NOMO-1 (cell line): ENCODE measurements at regions not wholly inside any gene's neighbourhood (a gene's known extent, or its start where the extent isn't known, plus 50 kb on each side); places are given as distances from the start of the nearest gene placed in this dataset.
"Not testable (repeated sequence)": the region's sequence is repeated elsewhere in the genome, so short reads cannot be mapped to it uniquely, and the experiment has no call there.

Experiments
- DNase-seq, 2 experiments: peaks; one replicate each; lab custom pipeline; 2025; ENCODE audit not compliant: unreplicated experiment in 2 of 2; lab: John Stamatoyannopoulos, UW

DNA sequence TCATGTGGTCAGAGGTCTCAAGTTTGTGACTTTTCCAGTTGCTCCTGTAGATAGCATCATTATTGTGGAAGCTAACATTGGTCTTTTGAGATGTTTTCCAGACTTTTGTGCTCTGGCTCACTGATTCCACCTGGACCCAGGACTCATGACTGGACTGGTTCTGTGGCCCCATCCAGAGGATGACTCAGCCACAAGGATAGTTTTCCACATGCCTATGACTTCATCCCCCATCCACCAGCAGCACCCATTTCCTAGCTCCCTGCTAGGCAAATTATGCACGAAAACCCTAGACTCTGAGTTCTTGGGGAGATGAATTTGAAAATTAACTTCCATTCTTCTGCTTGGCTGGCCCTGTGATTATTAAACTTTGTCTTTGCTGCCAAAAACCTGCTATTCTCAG lies 949.3 kb downstream of the MRPL39 start:
- no peak for DNase-seq

DNA sequence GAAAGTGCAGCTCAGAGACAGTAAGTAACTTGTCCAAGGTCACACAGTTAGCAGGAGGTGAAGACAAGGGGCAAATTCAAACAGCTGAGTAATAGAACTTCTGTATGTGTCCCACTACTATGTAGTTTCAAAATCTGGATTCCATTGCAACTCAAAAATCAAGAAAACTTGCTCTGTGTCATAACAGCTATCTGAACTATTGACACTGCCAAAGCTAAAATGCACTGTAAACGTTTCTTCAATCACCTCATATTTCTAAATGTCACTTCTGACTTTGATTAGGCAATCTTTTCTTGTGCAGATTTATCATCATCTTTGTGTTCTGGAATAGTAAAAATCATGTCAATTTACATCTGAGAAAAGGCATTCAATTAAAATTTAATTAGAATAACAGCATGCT lies 957.6 kb downstream of the MRPL39 start:
- DNase-seq: no peak

DNA sequence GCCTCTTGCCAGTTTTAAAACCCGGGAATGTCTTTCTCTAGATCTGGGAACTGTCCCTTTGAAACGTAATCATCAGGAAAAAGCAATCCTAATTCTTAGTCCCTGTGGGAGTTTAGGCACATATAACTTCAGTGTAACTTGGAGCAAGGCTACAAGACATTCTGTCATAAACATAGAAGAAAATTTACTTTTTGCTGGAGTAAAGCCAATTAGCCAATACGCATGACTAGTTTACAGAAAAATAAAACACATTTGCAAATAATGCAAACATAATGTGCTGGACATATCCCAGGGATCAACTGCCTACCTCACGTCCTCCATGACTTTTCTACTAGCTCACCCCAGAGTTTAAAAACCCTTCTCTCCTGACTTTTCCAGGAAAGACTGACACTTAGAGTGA lies 970.6 kb downstream of the MRPL39 start:
- DNase-seq: no peak

DNA sequence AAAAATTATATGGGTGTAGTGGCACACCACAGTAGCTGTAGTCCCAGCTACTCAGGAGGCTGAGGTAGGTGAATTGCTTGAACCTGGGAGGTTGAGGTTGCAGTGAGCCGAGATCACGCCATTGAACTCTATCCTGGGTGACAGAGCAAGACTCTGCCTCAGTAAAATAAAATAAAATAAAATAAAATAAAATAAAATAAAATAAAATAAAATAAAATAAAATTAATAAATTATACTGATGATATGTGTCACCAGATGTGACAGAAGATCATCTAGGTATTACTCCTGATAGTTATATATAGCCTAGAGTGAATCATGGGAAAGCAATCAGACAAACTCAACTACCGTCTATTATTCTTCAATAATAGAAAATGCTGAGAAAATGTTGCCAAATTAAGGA lies 972.5 kb downstream of the MRPL39 start:
- no peak for DNase-seq

DNA sequence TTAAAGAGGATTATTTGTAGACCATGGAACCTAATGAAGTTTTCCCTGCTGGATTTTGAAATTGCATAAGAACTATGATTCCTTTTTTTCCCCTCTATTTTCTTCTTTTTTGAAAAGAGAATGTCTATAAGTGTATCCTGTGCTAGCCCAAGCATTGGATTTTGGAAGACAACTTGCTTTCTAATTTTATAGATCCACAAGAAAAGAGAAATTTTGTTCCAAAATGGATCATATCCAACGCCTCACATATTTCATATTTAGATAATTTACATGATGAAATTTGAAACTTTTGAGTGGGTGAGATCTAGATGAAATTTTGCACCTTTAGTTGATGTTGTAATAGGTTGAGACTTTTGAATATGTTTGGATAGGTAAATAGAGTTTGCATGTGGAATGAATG lies 978.7 kb downstream of the MRPL39 start:
- DNase-seq: no peak

DNA sequence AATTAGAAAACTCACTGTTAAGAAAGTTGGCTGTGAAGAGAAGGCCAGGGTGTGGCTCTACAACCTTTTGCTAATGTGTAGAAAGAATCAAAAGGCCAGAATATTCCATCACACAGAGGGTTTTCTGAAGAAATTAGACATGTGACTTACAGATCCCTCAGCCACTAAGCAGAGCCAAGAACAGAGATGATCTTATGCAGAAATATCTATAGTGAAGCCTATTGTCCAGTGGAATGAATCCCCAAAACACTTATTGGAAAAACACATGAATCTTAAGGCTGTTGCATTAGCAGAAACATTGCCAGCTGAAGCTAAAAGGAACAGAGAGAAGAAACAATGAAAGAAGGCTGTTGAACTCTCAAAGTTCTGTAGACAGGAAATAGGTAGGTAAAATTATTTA lies 979.2 kb downstream of the MRPL39 start:
- no peak for DNase-seq

DNA sequence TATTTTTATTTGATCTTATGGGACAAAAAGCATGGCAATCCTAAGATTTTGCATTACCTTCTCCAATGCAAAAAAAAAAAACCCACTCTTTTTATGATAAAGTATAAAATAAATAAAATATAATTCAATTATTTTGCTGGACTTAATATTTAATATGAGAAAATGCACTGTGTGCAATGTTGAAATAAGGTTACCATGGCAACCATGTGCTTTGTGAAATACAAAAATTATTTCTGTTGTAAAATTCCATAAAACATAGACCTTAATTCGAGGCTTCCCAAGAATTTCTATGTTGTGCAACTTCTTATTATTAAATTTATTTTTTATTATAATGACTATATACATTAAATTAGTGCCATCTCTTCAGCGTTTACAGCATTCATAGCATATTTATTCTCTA lies 989.5 kb downstream of the MRPL39 start:
- DNase-seq: no peak

DNA sequence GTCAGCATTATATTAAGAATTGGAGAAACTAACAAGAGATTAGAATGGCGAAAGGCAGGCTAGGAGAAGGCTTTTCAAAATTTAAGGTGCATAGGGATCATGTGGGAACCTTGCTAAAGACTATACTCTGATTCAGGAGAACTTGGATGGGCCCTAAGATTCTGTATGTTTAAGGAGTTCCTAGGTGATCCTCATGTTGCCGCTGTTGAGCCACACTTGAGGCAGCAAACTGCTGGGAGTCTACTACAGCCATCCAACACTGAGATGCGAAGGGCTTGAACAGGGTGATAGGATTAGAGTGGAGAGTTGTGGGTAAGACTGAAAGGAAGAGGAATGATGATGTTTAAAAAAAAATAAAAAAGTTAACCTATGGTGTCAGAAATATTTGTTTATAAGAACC lies 1013.2 kb downstream of the MRPL39 start:
- no peak for DNase-seq

DNA sequence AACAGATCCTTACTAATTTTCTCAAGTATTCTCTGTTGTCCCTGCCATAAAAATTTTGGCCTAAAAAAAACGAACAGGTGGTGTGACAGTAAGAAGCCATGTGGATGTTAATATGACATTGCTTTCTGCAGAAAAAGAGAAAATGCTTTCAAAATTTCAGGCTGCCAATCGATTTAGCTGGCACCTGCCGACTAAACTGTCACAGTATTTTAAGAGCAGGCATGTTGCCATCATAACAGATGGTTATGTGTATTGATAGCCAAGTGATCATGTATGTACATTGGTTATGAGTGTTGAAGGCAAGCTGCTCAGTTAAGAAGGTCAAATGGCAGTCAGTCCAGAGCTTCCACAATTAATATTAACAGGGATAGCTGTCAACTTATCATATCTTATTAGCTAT lies 1017.0 kb downstream of the MRPL39 start:
- no peak for DNase-seq

DNA sequence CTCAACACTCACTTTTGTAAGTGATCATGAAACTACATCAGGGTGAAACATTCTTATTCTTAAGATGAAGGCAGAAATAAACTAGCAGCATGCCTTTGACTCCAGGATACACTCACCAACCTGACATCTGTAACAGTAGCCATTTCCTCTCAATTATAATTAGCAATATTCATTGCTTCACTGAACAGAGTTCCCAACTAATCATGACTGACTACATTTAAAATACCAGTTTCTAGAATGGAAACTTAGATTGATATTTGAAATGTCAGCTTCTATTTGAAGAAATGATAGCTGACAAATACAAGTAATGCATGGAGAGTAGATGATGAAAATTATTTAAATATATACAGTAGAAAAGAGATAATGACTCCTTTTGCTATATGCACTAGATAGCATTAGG lies 1023.8 kb downstream of the MRPL39 start:
- no peak for DNase-seq

DNA sequence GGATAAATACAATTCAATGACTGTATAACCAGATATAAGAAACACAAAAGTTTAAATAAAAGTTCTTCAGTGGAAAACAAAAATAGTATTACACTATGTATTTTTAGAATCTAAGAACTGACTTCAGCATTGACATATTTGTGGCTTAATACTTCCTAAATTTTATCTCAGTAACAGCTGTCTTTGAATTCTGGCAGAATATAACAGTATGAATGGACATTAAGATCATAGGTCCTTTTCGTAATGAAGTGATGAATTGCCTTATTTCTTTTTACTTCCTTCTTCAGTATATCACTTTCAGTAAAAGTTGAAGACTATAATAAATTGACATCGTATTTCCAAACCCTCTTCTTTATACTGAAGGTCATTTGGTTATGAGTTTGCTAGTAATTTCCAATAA lies 1030.0 kb downstream of the MRPL39 start:
- DNase-seq: no peak

DNA sequence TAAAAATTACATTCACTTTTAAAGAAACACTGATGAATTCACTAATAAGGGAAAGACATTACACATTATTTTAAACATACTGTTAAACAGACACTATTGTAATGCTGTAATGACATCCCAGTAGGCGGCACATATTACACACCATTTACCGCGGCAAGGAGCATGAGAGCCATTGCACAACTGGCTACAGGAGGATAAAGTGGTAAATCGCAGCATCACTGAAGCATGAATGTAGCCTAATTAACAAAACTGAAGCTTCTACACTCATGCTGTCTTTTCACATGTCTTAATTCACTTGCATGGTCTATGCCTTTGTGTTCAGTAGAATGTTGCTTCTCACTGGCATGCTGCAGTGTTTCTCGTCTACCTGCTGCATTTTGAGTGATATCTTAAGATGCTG lies 1046.0 kb downstream of the MRPL39 start:
- DNase-seq: no peak

DNA sequence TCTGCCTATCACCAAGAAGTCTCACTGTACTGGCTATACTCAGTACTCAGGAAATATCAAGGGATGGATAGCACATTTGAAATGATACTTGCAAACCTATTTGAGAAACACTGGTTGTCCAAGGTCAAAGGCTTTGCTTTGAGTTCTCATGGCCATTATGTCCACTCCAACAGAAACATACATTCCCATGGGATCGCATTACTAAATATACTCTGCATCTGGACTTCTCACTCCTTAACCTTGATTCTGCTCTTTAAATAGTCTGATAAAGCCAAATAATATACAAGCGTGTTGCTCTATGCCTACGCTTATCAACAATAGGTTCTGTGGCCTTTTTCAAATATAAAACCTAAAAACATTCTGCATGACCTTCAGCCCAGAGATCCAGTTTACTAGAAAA lies 1054.8 kb downstream of the MRPL39 start:
- no peak for DNase-seq

DNA sequence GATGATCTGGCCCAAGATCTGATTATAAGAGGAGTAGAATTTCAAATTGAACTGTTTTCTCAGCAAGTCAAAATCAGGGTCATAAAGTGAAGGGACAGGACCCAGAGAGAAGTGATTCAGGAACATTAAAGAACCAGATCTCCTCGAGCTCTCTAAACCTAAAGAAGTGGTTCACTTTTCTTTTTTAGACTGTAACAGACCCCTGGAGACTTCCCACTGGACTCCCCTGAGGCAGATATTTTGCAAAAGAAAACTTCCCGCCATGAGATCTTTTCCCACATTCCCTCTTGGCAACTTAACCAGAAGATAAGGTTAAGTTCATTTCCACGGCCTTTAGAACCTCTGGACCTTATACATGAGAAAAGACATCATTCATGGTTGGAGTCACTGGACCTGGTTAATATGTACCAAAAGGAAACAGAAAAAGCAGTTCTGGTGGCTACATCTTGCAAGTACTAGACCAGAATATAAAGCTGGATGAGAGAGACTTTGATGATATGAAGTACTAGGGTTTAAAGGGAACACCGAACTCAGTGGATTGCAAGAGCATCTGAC lies 1061.4 kb downstream of the MRPL39 start:
- no peak for DNase-seq

DNA sequence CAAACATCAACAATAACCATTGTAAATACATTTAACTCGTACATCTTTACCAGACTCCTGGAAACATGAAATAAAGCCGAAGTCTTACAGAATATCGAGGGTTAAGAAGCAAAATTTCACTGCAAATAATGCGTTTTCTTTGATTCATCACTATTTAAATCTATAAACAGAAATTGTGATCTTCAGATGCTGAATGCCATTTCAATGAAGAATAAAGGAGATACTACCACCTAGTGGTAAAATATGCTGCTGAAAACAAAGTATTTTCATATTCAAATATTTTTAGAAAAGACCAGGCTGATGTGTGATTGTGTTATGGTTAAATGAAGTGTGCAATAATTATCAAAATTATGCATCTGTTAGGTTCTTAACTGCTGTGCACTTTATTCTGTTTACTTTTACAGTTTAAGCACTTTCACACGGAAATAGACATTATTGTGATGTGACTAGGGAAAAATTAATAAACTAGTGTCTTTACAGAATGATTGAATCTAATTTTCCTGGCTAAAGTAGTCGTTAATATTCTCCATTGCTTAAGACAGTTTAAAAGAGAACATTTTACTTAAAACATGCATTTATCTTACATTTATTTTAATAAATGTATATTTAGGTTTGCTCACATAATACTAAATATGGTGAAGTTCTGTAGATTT lies 1093.1 kb downstream of the MRPL39 start:
- peak in 1 of 2 experiments; percentile 20 for DNase-seq

DNA sequence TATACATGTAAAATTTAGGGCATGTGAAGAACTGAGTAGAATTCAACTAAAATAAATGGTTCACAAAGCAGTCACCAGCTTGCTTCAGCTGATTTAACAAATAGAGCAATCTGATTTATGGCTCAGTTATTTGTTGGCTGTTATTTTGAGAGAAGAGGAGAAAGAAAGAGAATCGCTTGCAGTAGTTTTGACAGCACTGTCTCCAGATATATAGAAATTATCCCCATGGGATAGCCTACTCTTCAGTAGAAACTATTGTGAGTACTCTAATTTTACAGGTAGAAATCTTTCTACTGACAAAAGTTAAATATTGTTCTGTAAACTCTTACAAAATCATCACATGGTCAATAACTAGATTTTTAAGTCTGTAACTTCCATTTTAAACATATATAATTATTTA lies 1098.2 kb downstream of the MRPL39 start:
- DNase-seq: no peak

DNA sequence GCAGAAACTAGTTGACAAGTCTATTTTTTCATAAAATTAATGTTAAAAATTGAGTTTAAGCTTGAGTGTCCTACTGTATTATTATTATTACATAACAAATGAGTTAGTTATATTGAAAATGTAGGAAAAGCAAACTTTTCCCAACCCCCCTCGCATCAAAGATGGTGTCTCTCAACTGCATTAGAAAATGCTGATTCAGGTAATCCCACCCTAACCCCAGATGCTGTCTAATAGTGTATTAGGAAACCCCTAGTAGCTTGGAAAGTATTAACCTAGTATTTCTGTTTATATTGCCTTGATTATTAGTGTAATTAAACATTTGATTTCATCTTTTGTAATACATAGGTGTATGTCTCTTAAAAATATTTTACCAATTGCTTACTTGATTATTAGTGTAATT lies 1120.3 kb downstream of the MRPL39 start:
- DNase-seq: no peak

DNA sequence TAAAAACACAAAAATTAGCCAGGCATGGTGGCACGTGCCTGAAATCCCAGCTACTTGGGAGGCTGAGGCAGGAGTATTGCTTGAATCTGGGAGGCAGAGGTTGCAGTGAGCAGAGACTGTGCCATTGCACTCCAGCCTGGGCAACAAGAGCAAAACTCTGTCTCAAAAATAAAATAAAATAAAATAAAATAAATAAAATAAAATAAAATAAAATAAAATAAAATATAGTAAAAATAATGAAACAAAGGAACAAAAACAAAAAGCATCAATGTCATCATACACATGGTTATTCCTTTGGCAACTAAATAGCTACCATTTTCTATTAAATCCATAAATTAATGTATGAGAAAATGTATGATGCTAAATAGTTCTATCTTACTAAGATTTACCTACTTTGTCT lies 1123.9 kb downstream of the MRPL39 start:
- DNase-seq: not testable (repeated sequence)

DNA sequence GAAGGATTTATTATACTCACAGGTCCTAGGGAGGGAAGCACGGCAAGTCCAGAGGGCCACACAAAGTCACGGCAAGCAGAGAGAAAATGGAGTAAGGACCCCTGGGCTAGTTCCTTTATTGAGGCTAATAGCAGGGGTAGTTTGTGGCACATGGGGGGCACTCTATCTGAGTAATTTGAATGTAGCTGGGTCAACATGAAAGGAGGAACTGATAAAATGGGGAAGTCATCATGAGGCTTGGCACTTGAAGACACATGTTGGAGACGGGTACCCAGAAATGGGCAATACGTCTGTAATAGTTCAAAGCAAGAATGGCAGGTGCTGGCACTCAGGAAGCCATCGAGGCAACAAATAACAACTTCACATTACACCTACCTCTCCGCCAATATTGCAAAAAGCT lies 1136.4 kb downstream of the MRPL39 start:
- peak in 1 of 2 experiments; percentile 25 for DNase-seq

DNA sequence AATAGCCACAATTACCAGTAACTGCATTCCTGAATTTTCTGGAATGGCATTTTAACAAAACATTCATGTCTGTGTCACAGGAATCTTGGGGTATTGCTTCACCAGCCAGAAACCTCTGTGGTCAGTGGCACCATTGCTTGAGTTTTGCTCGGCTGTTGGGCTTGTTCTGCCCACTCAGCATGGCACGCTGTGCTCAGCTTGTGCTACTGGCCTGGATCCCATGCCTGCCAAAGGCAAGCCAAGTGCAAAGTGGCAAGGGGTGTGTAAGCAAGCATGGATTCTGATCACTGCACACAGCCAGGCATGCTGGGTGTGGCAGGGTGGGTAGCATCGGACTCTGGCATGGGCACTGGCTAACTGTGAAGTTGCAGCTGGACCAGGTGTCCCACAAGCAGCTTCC lies 1150.9 kb downstream of the MRPL39 start:
- DNase-seq: no peak

DNA sequence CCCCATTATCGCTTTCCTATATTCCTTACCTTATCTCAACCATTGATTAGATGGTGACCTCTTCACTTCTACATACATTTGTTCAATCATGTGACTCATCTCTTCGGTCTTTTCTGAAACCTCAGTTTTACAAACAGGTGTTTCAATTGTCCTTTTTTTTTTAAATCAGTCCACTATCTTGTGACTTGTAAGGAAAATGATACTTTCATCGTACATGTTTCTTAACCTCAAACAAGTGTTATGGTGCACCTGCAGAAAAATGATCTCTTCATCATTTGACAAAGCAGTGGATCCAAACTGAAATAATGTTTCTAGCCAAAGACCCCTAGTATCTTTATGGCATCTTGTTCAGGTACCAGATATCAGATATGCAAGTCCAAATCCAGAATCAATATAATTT lies 1157.2 kb downstream of the MRPL39 start:
- no peak for DNase-seq

DNA sequence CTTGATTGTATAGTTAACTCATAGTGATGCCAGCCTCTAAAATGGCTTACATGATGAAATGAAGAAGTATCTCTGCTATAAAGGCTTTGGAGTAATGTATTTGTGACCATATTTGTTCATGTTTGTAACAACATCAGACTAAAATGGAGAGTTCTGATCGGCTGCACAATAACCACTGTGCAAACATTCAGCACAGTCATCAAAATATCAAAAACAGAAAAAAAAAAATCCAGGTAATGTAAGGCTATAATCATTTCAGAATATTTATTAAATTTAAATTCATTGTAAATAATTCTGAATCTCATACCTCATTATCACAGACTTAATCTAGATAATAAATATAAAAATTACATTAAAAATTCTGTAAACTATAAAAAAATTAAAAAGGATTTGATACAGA lies 1161.8 kb downstream of the MRPL39 start:
- no peak for DNase-seq

DNA sequence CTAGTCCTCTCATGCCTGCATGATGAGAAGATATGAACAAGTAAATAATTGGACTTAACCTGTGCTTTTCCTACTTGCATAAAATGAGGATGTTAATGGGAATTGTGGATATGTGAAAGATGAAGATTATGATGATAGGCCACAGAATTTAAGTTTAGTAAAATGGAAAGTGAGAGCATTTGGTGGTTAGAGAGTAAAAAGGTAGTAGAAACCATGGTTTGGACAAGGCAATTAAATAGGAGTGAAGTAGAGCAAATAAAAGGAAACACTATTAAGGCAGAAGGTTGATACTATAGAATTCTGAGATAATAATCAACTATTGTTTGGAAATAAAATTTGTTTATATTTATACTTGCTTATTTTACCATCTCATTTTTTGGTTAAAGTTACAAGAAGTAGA lies 1162.5 kb downstream of the MRPL39 start:
- DNase-seq: no peak
